ENCODE measurements at regions not wholly inside any gene's neighbourhood (a gene's known extent, or its start where the extent isn't known, plus 50 kb on each side); places are given as distances from the start of the nearest gene placed in this dataset.
A peak's percentile ranks its signal among the peaks of the same experiment; 100 is the strongest.

- intact Hi-C loops (cut with DNase I) = no loop called here
- H3K4me1 ChIP-seq = no peaks in the 10 kb centered on the region
- H3K27ac ChIP-seq = peak overlapping the region; percentile 69
- DNase-seq (peak; percentile 16 to 64), ATAC-seq (peak; percentile 85 to 93 (median 92))
- H3K4me3 ChIP-seq = no peak overlapping the region
- no peaks in the 10 kb centered on the region for H3K36me3 ChIP-seq (ENCODE audit: insufficient read depth in 1 of 2, low read depth in 1 of 2)
- TF ChIP-seq CTCF (IDR thresholded peaks at IDR 0.05) = no peak
- peaks cover 8% of the 10 kb centered on the region for H3K9me3 ChIP-seq
- WGBS, 3 donors = 37 to 45% (median 41%) methylated on average over 3 of the region's 3 CpGs
- peaks cover 0 to 12% (median 0%) of the 10 kb centered on the region in 3 donors for H3K27me3 ChIP-seq (ENCODE audit: insufficient read depth in 3 of 3, low read length in 2 of 3)
Observed at GRCh38 chrX:74160816-74161215, 143.2 kb upstream of the ZCCHC13 start.

GRCh38 chrX:74160358-74160757 is 143.6 kb upstream of the ZCCHC13 start:
- no peak overlapping the region for H3K4me3 ChIP-seq
- WGBS, 3 donors = 89 to 100% (median 92%) methylated on average over 1 of the region's 1 CpG
- ATAC-seq (peak in 3 of 4 donors; percentile 14 to 31 (median 20)), DNase-seq (no peak)
- H3K36me3 ChIP-seq (ENCODE audit: insufficient read depth in 1 of 2, low read depth in 1 of 2) = no peaks in the 10 kb centered on the region
- no peak for TF ChIP-seq CTCF (IDR thresholded peaks at IDR 0.05)
- peaks cover 0 to 16% (median 0%) of the 10 kb centered on the region in 3 donors for H3K27me3 ChIP-seq (ENCODE audit: insufficient read depth in 3 of 3, low read length in 2 of 3)
- H3K4me1 ChIP-seq = no peaks in the 10 kb centered on the region
- peak overlapping the region; percentile 69 for H3K27ac ChIP-seq
- intact Hi-C loops (cut with DNase I) = no loop called here
- H3K9me3 ChIP-seq = peaks cover 8% of the 10 kb centered on the region

GRCh38 chrX:74147439-74147838 is 156.5 kb upstream of the ZCCHC13 start:
- no peak for ATAC-seq
- no peak overlapping the region for H3K27ac ChIP-seq
- no peak for DNase-seq
- intact Hi-C loops (cut with DNase I) = no loop called here
- no peaks in the 10 kb centered on the region for H3K27me3 ChIP-seq (ENCODE audit: insufficient read depth in 3 of 3, low read length in 2 of 3)
- no peaks in the 10 kb centered on the region for H3K4me1 ChIP-seq
- H3K4me3 ChIP-seq = no peak overlapping the region
- H3K9me3 ChIP-seq = no peaks in the 10 kb centered on the region
- TF ChIP-seq CTCF (IDR thresholded peaks at IDR 0.05) = no peak
- no peaks in the 10 kb centered on the region for H3K36me3 ChIP-seq (ENCODE audit: insufficient read depth in 1 of 2, low read depth in 1 of 2)

GRCh38 chrX:74138943-74139342 is 165.0 kb upstream of the ZCCHC13 start:
- Histone ChIP-seq H3K27me3 (ENCODE audit: insufficient read depth in 3 of 3, low read length in 2 of 3) (peaks cover 0 to 6% (median 0%) of the 10 kb centered on the region in 3 donors), H3K4me3 (no peak overlapping the region), H3K9me3 (no peaks in the 10 kb centered on the region), H3K27ac (no peak overlapping the region), H3K4me1 (no peaks in the 10 kb centered on the region), H3K36me3 (ENCODE audit: insufficient read depth in 1 of 2, low read depth in 1 of 2) (no peaks in the 10 kb centered on the region)
- intact Hi-C loops (cut with DNase I) = loop anchor here (10.0 kb wide), 1 partner anchor 124 kb away; no protein-coding TSS in a partner anchor
- ATAC-seq = no peak
- TF ChIP-seq CTCF (IDR thresholded peaks at IDR 0.05) = no peak
- no peak for DNase-seq

- DNase-seq = no peak
- peak; percentile 83 for TF ChIP-seq CTCF (IDR thresholded peaks at IDR 0.05)
- no peak overlapping the region for H3K27ac ChIP-seq
- H3K27me3 ChIP-seq (ENCODE audit: insufficient read depth in 3 of 3, low read length in 2 of 3) = peaks cover 0 to 8% (median 0%) of the 10 kb centered on the region in 3 donors
- H3K36me3 ChIP-seq (ENCODE audit: insufficient read depth in 1 of 2, low read depth in 1 of 2) = no peaks in the 10 kb centered on the region
- H3K4me3 ChIP-seq = no peak overlapping the region
- H3K9me3 ChIP-seq = no peaks in the 10 kb centered on the region
- intact Hi-C loops (cut with DNase I) = loop anchor here (5.0 to 10.0 kb wide), 3 partner anchors 118 to 281 kb away; partner anchors contain the start of gene XIST (in 1 of the 2)
- 14 to 20% (median 20%) methylated on average over 5 of the region's 5 CpGs for WGBS, 3 donors
- peak; percentile 76 to 92 (median 79) for ATAC-seq
- H3K4me1 ChIP-seq = no peaks in the 10 kb centered on the region
Observed at GRCh38 chrX:74133156-74133796, 170.7 kb upstream of the ZCCHC13 start.
